ENCODE measurements at regions not wholly inside any gene's neighbourhood (a gene's known extent, or its start where the extent isn't known, plus 50 kb on each side); places are given as distances from the start of the nearest gene placed in this dataset.

- TF ChIP-seq CTCF (IDR thresholded peaks at IDR 0.05; ENCODE audit: poor library complexity) (no peak), EZH2 (IDR thresholded peaks at IDR 0.05; ENCODE audit: borderline replicate concordance) (no peak)
Observed at GRCh38 chr15:99507504-99508310, 58.1 kb upstream of the MEF2A start.
